Naive B cell (primary cell): ENCODE measurements at regions not wholly inside any gene's neighbourhood (a gene's known extent, or its start where the extent isn't known, plus 50 kb on each side); places are given as distances from the start of the nearest gene placed in this dataset.

Experiments used
- ATAC-seq, 2 donors: fragments of 150-1000 bp; cut with Tn5 transposase; 2 replicates each; pipeline ENCODE4 v1.10.0; 2021; ENCODE audit warnings: low read depth in 2 of 2, mild to moderate bottlenecking in 2 of 2, moderate library complexity in 2 of 2
- DNase-seq: peaks from one replicate; pipeline ENCODE4 v3.0.0; 2022
- H3K27ac Mint-ChIP-seq, 6 donors: one replicate each; pipeline ENCODE4 v1.8.0; 2020 to 2022; ENCODE audit warnings: mild to moderate bottlenecking in 6 of 6, mixed read lengths in 6 of 6, moderate library complexity in 5 of 6, inconsistent platforms in 2 of 6
- H3K27me3 Mint-ChIP-seq, 3 donors: one replicate each; pipeline ENCODE4 v1.8.0; 2021 to 2022; ENCODE audit warnings: mixed read lengths in 3 of 3, mild to moderate bottlenecking in 1 of 3
- H3K36me3 Mint-ChIP-seq, 2 donors: one replicate each; pipeline ENCODE4 v1.8.0; 2020 to 2022; ENCODE audit warnings: mixed read lengths in 2 of 2, inconsistent platforms in 1 of 2, mild to moderate bottlenecking in 1 of 2
- H3K4me1 Mint-ChIP-seq, 3 donors: one replicate each; pipeline ENCODE4 v1.8.0; 2020 to 2022; ENCODE audit warnings: mixed read lengths in 3 of 3, inconsistent platforms in 1 of 3, mild to moderate bottlenecking in 1 of 3, moderate library complexity in 1 of 3
- H3K4me3 Mint-ChIP-seq, 8 donors: one replicate each; pipeline ENCODE4 v1.8.0; 2020 to 2022; ENCODE audit warnings: mild to moderate bottlenecking in 8 of 8, mixed read lengths in 8 of 8, moderate library complexity in 8 of 8, inconsistent platforms in 2 of 8
- H3K9me3 Mint-ChIP-seq, 7 donors: one replicate each; pipeline ENCODE4 v1.8.0; 2020 to 2022; ENCODE audit warnings: mixed read lengths in 7 of 7, mild to moderate bottlenecking in 5 of 7, inconsistent platforms in 2 of 7, moderate library complexity in 1 of 7

GRCh38 chr6:139613496-139613895 lies 239.0 kb upstream of the CITED2 start:
- H3K27me3 Mint-ChIP-seq, result no peaks in the 10 kb centered on the region
- peaks cover 0 to 6% (median 0%) of the 10 kb centered on the region in 7 donors for H3K9me3 Mint-ChIP-seq
- ATAC-seq (no peak), DNase-seq (no peak)
- no peaks in the 10 kb centered on the region for H3K36me3 Mint-ChIP-seq
- no peak overlapping the region for H3K4me3 Mint-ChIP-seq
- no peaks in the 10 kb centered on the region for H3K4me1 Mint-ChIP-seq
- no peak overlapping the region for H3K27ac Mint-ChIP-seq

DNA sequence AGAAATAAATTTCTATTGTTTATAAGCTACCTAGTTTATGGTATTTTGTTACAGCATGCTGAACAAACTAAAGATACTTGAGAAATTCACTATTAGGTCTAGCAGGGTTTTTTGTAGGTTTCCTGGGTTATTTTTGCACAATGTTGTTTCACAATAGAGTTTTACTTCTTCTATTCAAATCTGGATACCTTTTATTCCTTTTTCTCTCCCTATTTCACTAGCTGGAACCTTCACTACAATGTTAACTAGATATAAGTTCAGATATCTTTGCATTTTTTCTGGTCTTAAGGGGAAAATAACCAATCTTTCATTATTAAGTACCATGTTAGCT lies 237.7 kb upstream of the CITED2 start:
- ATAC-seq, result no peak
- H3K36me3 Mint-ChIP-seq, result no peaks in the 10 kb centered on the region
- no peaks in the 10 kb centered on the region for H3K27me3 Mint-ChIP-seq
- no peak overlapping the region for H3K27ac Mint-ChIP-seq
- peaks cover 0 to 4% (median 0%) of the 10 kb centered on the region in 7 donors for H3K9me3 Mint-ChIP-seq
- H3K4me1 Mint-ChIP-seq, result no peaks in the 10 kb centered on the region
- H3K4me3 Mint-ChIP-seq, result no peak overlapping the region
- DNase-seq, result no peak

DNA sequence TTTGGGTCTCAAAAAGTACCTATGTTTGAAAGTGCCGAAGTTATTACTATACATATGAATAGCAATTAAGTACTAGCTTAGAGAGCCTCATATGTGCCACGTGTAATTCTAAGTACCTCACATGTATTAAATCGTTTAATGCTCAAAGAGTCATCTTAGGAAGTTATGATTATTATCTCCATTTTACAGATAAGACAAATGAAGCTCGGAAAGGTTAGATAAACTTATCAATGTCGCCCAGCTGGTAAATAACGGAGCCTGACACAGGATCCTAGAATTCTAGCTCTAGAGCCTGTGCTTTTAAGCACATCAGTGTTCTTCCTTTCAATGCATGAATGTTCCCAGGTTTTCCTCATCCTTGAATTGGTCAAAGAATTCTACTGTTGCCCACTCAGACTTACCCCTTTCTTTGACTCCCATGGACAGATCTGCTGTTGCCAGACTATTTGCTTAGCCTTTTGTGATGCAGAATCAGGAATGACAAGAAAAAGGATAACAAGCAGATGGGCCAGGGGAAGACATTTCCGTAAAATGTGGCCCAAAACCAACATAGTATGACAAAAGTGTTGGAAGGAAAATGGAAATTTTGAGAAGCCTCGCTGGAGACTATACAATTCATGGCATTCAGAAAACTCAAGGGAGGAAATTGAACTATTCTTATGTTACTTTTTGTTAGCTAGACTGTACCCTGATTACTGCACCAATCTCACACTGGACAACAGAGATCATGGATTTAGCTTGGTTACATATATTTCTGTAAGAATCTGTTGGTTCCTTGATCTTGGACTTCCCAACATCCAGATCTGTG lies 237.1 kb upstream of the CITED2 start:
- Mint-ChIP-seq H3K4me3 (no peak overlapping the region), H3K4me1 (no peaks in the 10 kb centered on the region), H3K27ac (no peak overlapping the region), H3K36me3 (no peaks in the 10 kb centered on the region), H3K9me3 (peaks cover 0 to 2% (median 0%) of the 10 kb centered on the region in 7 donors), H3K27me3 (no peaks in the 10 kb centered on the region)
- ATAC-seq (no peak), DNase-seq (no peak)

DNA sequence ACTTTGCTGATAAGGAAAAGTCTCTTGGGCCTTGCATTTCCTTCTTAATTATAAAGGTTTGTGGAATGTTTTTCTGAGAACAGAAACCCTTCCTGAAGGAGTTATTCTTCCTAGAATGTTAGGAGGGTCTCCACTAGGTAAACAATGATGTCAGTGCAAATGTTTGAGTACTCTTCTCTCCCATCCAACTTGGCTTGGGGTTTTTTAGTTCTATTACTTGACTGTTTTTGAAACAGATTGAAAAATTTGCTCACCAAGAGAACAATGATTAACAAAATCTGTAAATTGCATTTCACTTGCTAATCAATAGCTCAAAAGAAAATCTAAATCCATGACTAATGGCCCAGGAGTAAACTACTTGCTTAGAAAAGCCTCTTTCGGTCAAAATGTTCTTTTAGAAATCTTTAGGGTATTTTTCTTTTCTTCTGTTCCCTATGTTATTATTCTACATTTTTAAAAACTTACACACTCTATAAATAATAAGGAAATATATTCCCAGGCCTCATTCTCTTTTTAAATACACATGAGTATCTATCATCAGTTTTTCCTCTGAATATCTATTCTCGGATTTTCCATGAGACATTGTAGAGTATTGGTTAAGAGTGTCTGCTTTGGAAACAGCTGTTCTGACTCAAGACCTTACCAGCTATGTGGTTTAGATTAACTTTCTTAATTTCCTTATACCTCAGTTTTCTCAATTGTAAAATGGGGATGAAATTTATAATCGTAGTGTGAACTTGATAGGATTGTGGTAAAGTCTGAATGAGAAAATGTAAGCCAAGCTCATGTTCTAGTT lies 234.2 kb upstream of the CITED2 start:
- peaks cover 0 to 3% (median 0%) of the 10 kb centered on the region in 3 donors for H3K27me3 Mint-ChIP-seq
- ATAC-seq (no peak), DNase-seq (no peak)
- no peak overlapping the region for H3K4me3 Mint-ChIP-seq
- H3K27ac Mint-ChIP-seq, result no peak overlapping the region
- no peaks in the 10 kb centered on the region for H3K4me1 Mint-ChIP-seq
- H3K9me3 Mint-ChIP-seq, result peaks cover 0 to 4% (median 0%) of the 10 kb centered on the region in 7 donors
- H3K36me3 Mint-ChIP-seq, result no peaks in the 10 kb centered on the region

DNA sequence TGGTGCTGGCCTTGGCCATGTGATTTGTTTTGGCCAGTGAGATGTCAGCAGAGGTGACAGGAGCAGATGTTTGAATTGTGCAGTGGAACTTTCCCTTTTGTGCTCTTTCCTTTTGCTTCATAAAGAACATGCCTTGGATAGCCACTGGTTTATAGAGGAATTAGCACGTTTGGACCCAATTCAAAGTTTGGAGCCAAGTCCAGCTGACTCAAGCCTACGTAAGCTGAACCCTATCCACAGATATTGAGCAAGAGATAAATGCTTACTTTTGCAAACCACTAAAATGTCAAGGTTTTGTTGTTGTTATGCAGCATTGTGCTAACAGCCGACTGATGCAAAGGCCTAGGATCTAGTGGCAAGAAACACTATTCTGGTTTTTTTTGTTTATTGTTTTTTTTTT lies 230.9 kb upstream of the CITED2 start:
- H3K9me3 Mint-ChIP-seq, result peaks cover 0 to 4% (median 0%) of the 10 kb centered on the region in 7 donors
- H3K27ac Mint-ChIP-seq, result no peak overlapping the region
- DNase-seq, result no peak
- no peak for ATAC-seq
- H3K4me3 Mint-ChIP-seq, result no peak overlapping the region
- no peaks in the 10 kb centered on the region for H3K36me3 Mint-ChIP-seq
- no peaks in the 10 kb centered on the region for H3K4me1 Mint-ChIP-seq
- peaks cover 0 to 5% (median 0%) of the 10 kb centered on the region in 3 donors for H3K27me3 Mint-ChIP-seq

DNA sequence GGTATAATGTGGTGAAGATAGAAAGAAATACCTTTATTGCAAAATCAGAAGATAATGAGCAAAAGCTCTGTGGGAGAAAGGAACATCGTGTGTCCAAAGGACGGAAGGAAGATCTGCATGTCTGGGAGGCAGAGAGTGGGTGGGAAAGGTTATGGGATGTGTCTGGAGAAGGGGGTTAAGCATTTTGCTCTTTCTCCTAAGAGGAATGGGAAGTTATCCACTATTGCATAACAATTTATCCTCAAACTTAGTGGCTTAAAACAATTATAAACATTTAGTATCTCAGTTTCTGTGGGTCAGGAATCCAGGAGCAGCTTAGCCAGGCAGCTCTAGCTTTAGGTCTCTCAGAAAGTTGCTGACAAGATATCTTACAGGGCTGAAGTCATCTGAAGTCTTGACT lies 229.1 kb upstream of the CITED2 start:
- Mint-ChIP-seq H3K4me1 (no peaks in the 10 kb centered on the region), H3K27ac (no peak overlapping the region), H3K36me3 (no peaks in the 10 kb centered on the region), H3K4me3 (no peak overlapping the region), H3K27me3 (peaks cover 0 to 5% (median 0%) of the 10 kb centered on the region in 3 donors), H3K9me3 (peaks cover 0 to 4% (median 0%) of the 10 kb centered on the region in 7 donors)
- DNase-seq (no peak), ATAC-seq (no peak)

- ATAC-seq, result no peak
These were observed 228.1 kb upstream of the CITED2 start for GRCh38 chr6:139602577-139602976.

DNA sequence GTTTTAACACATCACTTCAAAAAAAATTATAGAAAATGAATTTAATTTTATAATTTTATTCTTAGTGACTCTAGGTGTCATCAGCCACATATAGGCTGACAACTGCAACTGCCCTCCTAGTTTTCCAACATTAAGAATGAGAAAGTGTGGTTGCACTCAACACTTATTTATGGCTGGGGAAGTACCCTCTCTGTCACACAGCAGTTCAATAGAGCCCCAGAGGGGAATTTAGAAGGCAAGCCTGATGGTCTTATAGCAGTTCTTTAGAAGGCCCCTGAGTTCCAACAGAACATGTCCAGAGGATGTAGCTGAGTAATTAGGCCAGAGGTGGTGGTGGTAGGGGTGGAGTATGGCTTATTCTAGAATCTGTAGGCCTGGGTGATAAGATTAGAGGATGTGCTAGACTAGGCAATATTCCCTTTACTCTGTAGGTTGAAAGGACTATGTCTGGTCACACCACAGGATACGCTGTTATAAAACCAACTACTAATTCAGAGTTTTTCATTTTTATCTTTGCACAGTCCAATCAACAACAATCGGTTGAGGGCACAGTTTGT lies 226.5 kb upstream of the CITED2 start:
- H3K27ac Mint-ChIP-seq, result no peak overlapping the region
- ATAC-seq (no peak), DNase-seq (no peak)
- H3K4me3 Mint-ChIP-seq, result no peak overlapping the region
- H3K36me3 Mint-ChIP-seq, result no peaks in the 10 kb centered on the region
- peaks cover 0 to 4% (median 0%) of the 10 kb centered on the region in 7 donors for H3K9me3 Mint-ChIP-seq
- peaks cover 0 to 5% (median 0%) of the 10 kb centered on the region in 3 donors for H3K27me3 Mint-ChIP-seq
- H3K4me1 Mint-ChIP-seq, result no peaks in the 10 kb centered on the region

More at GRCh38 chr6:139602577-139602976, 228.1 kb upstream of the CITED2 start:
- no peaks in the 10 kb centered on the region for H3K4me1 Mint-ChIP-seq
- peaks cover 0 to 5% (median 0%) of the 10 kb centered on the region in 3 donors for H3K27me3 Mint-ChIP-seq
- H3K27ac Mint-ChIP-seq, result no peak overlapping the region
- H3K36me3 Mint-ChIP-seq, result no peaks in the 10 kb centered on the region
- DNase-seq, result no peak
- peaks cover 0 to 4% (median 0%) of the 10 kb centered on the region in 7 donors for H3K9me3 Mint-ChIP-seq
- H3K4me3 Mint-ChIP-seq, result no peak overlapping the region

GRCh38 chr6:139600343-139600742 lies 225.9 kb upstream of the CITED2 start:
- no peaks in the 10 kb centered on the region for H3K36me3 Mint-ChIP-seq
- no peak for ATAC-seq
- no peak overlapping the region for H3K4me3 Mint-ChIP-seq
- H3K27ac Mint-ChIP-seq, result no peak overlapping the region
- no peaks in the 10 kb centered on the region for H3K4me1 Mint-ChIP-seq
- no peak for DNase-seq
- peaks cover 0 to 4% (median 0%) of the 10 kb centered on the region in 7 donors for H3K9me3 Mint-ChIP-seq
- peaks cover 0 to 5% (median 0%) of the 10 kb centered on the region in 3 donors for H3K27me3 Mint-ChIP-seq

- Mint-ChIP-seq H3K27me3 (no peaks in the 10 kb centered on the region), H3K27ac (peak overlapping the region in 1 of 6 donors; percentile 35), H3K36me3 (no peaks in the 10 kb centered on the region), H3K9me3 (no peaks in the 10 kb centered on the region), H3K4me1 (no peaks in the 10 kb centered on the region), H3K4me3 (no peak overlapping the region)
- ATAC-seq (no peak), DNase-seq (no peak)
These were observed 223.6 kb upstream of the CITED2 start for GRCh38 chr6:139597771-139598755.

DNA sequence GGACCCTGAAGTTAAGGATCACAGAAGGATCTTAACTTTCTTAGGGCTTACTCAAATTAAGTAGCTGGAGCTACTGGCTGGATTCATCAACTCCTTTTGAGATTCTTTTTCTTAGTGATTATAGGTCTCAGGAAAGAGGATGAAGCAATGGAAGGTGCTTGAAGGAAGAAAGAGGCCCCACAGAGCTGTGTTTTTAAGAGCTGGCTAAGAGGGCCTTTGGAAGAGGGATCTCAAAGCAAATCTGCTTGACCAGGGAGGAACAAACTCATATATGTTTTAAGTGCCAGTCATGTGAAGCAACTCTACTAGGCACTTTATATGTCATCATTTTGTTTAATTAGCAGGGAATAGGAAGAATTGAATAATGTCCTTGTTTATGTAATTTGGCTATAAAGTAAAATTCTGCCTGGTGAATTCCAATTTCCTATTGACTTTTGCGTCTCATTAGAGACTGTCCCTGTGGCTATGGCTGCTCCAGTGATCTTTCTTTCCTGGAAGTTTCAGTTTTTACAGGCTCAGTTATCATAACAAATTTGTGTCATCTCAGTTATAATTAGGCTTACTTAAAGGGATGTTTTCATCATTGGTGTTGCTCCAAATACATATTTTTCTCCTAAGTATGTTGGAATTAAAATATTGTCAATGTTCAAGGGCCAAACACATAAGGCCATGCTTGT lies 222.8 kb upstream of the CITED2 start:
- H3K27ac Mint-ChIP-seq, result no peak overlapping the region
- ATAC-seq (no peak), DNase-seq (no peak)
- H3K27me3 Mint-ChIP-seq, result peaks cover 0 to 7% (median 4%) of the 10 kb centered on the region in 3 donors
- no peaks in the 10 kb centered on the region for H3K36me3 Mint-ChIP-seq
- H3K9me3 Mint-ChIP-seq, result no peaks in the 10 kb centered on the region
- H3K4me1 Mint-ChIP-seq, result no peaks in the 10 kb centered on the region
- H3K4me3 Mint-ChIP-seq, result no peak overlapping the region

- H3K9me3 Mint-ChIP-seq, result no peaks in the 10 kb centered on the region
These were observed 220.7 kb upstream of the CITED2 start for GRCh38 chr6:139595183-139595582.

More at GRCh38 chr6:139595183-139595582, 220.7 kb upstream of the CITED2 start:
- Mint-ChIP-seq H3K27me3 (peaks cover 0 to 18% (median 8%) of the 10 kb centered on the region in 3 donors), H3K4me3 (no peak overlapping the region), H3K4me1 (no peaks in the 10 kb centered on the region), H3K27ac (no peak overlapping the region), H3K36me3 (no peaks in the 10 kb centered on the region)
- DNase-seq (no peak), ATAC-seq (no peak)
